Thyroid gland (tissue), 4 donors: ENCODE measurements at regions not wholly inside any gene's neighbourhood (a gene's known extent, or its start where the extent isn't known, plus 50 kb on each side); places are given as distances from the start of the nearest gene placed in this dataset.

ENCODE experiments used
- CTCF ChIP-seq, 6 experiments: fragments of 200-600 bp in 3 of 6; fragments of 450-650 bp in 3 of 6; sonication (generic) in 3 of 6; IDR thresholded peaks; one replicate each; pipeline ENCODE4 v1.5.1; 2016 to 2019; ENCODE audit warnings: antibody characterized with exemption in 6 of 6, mild to moderate bottlenecking in 2 of 6, inconsistent platforms in 1 of 6, moderate library complexity in 1 of 6
- POLR2A ChIP-seq, 2 donors: fragments of 450-650 bp; IDR thresholded peaks; one replicate each; pipeline ENCODE4 v1.6.1; 2017; ENCODE audit warnings: antibody characterized with exemption in 2 of 2, mild to moderate bottlenecking in 2 of 2, moderate library complexity in 1 of 2

GRCh38 chr1:22344851-22345560 is 106.6 kb upstream of the ZBTB40 start:
- TF ChIP-seq CTCF (IDR thresholded peaks at IDR 0.05): no peak
- no peak for TF ChIP-seq POLR2A (IDR thresholded peaks at IDR 0.05)
